Stimulated activated CD4-positive, alpha-beta T cell treated with anti-CD3 and anti-CD28 coated beads, Interleukin-1b, Interleukin-23, amount 100 ng/mL, for 48 hours (primary cell): ENCODE measurements at regions not wholly inside any gene's neighbourhood (a gene's known extent, or its start where the extent isn't known, plus 50 kb on each side); places are given as distances from the start of the nearest gene placed in this dataset.
"Not testable (repeated sequence)": the region's sequence is repeated elsewhere in the genome, so short reads cannot be mapped to it uniquely, and the experiment has no call there.

Source experiments
- DNase-seq: peaks from one replicate; pipeline ENCODE4 v3.0.0-alpha.2; 2020

DNA sequence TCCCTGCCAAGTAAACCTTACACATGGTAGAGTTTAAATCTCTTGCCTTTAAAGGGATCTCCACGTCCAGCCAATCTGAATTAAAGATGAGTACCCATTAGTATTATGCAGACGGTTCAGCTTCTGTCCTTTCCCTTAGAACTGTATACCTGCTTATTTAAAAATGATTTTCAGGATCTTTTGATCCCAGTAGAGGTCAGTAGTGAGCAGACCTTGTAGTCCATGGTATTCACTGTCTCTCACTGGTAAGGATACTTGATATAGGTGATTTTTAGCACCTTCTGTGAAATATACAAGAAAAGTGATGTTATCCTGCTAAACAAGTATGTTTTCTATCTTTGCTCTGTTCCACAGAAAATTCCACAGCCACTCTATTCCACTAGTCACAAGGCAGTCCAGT is 1211.6 kb upstream of the ADGRL4 start:
- no peak for DNase-seq

DNA sequence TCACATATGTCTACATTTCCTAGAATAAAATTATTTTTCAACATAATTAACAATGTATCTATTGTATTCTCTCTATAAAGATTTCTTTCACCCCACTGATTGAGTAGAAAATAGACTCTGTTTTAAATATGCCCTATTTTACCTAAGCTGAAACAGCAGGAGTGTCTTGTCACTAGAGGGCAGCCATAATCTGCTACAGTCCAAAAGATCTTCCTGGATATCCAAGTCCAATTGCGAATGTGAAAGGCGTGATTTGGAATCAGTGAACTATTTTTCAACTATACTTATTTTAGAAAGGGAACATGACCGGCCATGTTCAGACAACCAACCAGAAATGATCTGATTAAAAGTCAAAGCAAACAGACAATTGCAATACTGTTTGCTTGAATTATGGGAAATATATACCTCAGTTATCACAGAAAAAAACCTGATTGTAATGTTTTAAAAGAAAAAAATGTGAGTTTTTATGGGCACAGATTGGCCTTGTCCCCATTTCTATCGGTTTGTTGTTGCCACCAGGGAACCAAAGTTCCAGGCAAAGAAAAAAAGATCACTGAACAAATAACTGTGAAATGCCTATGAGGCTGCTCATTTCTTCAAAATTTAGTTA is 1211.0 kb upstream of the ADGRL4 start:
- no peak for DNase-seq

DNA sequence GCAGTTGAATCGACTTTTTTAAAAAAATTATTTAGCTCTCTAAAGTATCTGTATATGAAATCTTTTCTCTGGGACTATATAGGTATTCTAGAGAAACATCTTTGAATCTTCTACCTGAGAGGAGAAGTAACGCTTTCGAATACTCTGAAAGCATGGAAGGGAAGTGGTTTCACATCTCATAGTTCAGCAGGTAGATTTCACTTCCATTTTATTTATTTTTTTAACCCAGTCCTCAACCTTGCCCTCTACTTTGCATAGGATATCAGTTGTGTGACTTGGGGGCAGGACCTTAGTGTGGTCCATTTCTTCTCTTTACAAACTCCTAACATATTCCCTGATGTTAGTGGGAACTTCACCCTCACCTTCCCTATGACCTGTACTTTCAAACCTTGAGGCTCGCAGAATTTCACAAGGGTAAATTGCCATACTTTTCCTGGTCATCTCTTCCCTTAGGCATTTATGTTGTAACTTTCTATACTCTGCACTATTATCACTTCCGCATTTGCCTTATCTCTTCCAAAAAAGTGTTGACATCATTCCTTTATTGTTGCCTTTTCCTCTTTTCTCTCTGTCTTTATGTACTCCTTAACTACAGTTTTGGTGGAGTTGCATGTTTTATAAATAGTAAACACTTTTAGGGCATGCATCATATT is 1208.5 kb upstream of the ADGRL4 start:
- DNase-seq, result no peak

DNA sequence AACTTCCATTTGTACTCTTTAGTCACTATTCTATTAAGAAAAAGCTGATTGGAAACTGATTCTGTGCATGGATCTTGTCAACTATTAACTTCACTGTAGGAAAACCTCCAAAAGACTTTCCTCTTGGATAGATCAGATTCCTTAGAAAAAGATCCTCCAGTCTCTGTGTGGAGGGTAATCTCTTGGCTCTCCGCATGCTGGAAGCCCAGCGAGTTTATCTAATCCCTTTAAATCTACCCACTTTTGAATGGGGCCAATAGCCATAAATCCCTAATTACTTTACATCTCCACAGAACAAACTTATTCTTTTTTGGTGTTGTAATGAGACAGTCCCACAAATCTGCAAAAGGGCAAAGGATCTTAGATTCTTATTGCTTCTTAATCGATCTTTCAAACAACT is 1206.4 kb upstream of the ADGRL4 start:
- DNase-seq, result no peak

DNA sequence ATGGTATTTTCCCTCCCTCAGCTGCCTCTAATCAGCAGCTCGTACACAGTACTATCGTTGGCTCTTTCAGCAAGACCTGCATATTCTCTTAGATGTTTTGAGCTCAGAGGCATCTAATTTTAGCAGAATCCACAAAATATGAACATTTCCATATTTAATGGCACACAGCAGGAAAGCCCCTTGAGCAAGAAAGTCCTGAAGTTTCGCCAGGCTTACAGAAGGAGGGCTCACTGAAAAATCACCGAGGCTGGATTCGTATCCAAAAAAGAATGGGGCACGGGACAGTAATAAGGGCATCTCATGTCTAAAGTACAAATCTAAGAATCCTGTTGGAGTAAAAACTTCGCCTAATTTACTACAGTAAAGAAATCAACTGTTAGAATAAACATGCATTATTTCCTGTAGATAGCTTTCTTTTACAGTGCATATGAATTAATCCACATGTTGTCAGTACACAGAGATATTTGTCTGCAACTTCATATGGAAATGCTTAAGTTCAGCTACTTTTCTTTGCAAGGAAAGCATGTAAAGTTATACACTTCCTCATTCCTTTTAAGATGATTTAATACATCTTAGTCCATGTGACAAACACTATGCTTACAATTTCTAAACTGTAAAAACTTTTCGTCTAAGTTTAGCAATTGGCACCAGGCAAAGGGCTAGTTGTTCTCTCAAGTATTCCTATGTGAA is 1205.3 kb upstream of the ADGRL4 start:
- DNase-seq, result no peak

DNA sequence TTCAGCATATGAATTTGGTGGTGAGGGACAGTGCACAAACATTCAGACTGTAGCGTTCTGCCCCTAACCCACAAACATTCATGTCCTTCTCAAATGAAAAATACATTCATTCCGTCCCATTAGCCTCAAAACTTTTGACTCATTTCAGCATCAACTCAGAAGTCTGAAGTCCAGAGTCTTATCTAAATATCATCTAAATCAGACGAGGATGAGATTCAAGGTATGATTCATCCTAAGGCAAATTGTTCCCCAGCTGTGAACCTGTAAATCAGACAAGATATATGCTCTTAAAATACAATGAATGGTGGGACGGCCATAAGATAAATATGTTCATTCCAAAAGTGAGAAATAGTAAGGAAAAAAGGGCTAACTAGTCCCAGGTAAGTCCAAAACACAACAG is 1195.6 kb upstream of the ADGRL4 start:
- no peak for DNase-seq

DNA sequence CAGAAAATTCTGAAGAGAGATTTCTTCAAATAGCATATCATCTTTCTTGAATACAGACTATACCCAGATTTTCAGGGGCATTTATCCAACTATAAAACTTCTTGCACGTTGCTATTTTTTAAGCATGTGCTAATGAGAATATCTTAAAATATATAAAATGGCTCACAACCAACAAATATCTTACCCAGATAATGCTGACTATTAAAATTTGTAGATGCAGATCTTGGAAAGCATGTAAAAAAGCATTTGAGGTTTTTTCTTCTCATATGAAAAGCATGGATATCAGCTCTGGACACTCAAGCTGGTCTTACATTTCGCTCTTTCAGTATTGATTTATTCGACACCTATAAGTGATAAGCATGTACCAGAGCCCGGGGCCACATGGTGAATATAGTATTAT is 1187.7 kb upstream of the ADGRL4 start:
- DNase-seq, result no peak

DNA sequence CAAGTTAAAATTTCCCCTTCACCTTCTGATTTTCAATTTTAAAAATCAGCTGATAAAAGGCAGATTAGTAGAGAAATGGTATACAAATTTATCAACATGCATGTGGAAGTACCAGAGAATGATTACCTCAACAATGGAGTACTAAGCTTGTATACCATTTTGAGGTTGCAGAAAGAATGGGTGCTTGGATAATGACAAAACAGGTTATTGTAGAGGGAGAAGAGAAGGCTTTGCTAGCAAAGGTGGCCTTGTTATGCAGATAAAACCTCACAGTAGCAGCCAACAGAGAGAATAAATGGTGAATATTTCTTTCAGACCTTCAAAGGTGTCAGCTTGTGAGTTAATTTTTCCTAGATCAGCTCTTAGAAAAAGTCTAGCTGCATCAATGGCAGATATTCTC is 1174.9 kb upstream of the ADGRL4 start:
- DNase-seq, result no peak

DNA sequence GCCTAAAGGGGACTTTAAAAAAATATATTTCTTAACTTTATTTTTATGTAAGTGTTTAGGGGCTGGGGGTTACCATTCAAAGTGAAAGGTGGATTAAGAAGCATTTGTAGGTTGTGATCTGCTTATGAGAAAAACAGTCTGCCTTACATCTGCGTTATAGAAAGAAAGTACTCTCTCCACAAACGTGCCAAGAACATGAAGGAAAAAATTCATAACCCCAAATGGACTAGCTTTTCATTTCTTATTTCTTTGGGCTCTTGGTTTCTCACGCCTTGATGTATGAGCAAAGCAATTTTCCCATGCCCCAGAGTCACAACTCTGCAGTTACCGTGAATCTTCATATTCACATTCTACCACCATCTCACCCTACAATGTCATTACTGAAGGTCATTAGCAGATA is 1165.1 kb upstream of the ADGRL4 start:
- no peak for DNase-seq

DNA sequence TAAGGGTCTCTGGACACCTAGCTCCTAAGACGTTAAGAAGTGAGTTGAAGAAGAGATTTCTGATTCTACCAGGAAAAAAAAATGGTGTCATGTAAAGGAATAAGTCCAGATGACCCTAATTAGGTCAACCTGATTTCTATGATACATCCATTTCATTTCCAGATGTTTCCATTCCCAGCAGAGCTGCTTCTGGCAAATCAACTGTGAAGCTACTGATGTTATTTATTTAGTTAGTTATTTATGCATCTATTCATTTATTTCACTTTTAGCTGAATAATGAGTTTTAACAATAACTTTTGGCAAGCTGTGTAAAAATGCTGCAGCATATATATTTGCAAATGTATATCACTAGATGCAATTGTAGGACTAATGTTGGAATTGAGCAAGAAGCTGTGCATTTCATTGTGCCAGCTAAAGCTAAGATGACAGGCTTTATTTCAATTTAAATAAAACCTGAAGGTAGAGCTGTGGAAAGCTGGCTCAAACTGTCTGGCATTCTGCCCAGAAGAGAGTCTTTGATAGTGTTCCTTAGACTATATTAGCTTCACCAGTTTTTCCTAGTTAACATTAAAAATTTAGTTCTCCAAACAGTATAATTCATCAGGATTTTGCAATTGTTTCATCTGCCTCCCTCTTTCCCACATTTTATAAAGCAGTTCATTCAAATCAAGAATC is 1164.4 kb upstream of the ADGRL4 start:
- no peak for DNase-seq

DNA sequence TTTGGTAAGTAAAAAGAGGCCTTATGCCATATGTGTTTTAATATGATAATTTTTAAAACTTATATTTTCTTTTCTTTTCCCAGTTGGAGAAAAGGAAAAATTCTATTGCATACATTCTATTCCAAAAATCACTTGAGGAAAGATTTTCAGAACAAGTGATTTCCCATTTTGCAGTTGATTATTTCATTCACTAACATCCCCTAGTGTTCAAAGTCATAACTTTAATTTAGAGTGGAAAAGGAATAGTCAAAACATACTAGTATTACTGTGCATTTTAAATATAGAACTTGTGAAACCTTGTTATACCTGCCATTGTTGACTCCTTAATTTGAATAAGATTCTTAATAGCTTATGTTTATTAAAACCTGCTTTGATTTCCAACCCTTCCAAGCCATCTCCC is 1157.6 kb upstream of the ADGRL4 start:
- no peak for DNase-seq

DNA sequence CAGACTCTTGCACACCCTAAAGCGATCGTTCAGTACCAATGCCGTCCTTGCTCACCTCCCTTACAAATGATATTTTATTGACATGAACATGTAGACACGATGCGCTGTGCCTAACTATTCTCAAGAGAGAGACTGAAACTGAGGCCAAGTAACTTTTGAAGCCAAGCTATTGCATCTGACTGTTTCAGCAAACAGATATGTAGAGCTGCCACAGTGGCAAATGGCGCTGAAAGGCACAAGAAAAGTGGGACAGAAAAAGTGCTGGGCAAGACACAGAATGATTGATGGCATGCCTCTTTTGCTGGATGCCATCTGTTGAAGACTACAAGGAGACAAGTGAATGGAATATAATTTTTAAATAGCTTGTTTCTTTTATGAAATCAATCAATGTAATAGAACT is 1157.2 kb upstream of the ADGRL4 start:
- DNase-seq, result no peak

DNA sequence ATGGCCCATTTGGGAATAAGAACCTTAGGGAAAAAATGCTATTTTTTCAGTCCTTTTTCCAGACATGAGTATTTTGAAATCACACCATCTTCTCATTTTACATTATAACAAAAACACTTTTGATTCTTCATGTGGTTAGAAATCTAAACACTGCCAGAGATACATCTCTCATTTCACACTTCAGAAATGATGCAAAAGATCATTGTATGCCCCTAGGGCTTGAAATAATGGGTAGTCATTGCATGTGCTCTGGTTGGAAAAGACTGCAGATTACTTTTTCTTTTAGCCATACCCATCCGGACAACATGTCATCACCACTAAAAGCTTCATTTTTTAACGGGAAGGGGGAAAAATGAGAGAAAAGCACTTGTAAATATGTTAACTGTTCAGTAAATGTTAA is 1152.2 kb upstream of the ADGRL4 start:
- DNase-seq, result no peak

DNA sequence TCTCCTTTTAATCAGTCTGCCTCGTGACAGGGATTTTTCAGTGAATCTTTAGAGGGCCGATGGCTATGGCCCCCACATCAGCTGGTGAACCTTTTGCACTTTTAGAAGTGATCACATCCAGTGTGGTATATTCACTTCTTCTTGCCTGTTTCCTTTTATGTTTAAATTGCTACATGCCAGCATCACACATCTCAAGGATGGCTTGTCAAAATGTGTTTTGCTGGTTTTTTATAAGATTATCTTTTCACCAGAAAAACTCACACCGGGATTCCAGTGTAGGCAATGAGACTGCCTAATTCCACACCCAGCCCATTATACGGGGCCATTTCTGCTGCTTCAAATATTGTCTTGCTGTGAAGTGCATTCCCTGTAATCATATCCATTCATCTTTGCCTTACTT is 1151.7 kb upstream of the ADGRL4 start:
- DNase-seq, result no peak

DNA sequence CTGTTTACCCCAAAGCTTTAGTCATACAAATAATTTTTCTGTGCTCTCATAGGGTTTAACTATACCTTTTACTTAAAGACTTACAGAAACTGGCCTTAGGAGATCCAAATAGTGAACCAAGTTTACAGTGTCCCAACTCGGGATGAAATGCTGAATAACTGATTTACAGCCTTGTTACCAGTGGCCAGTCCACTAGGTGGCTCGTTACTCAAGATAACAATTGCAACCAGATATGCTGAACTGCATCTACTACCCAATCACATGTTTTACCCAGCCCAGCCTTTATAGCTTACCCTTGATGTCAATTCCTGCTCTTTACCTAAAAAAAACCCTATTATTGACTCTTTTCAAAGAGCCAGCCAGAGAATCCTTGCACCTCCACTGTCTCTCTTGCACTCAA is 1148.8 kb upstream of the ADGRL4 start:
- DNase-seq, result no peak

DNA sequence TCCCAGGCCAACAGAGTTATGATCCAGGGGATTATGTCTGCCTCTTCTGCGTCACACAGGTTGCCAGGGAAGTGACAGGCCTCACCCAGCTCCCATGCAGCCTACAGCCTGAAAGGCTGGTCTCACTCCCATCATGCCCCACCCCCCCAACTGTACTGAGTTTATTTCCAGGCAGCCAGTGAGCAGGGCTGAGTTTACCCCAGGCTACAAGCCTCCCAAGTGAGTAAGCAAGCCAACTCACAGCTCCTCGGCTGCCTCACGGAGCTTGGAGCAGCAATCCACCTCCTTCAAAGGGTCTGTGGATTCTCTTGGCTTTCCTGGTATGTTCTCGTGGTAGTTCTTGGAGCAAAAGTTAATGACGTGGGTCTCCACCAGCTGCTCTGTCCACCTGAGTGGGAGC is 1147.6 kb upstream of the ADGRL4 start:
- no peak for DNase-seq

DNA sequence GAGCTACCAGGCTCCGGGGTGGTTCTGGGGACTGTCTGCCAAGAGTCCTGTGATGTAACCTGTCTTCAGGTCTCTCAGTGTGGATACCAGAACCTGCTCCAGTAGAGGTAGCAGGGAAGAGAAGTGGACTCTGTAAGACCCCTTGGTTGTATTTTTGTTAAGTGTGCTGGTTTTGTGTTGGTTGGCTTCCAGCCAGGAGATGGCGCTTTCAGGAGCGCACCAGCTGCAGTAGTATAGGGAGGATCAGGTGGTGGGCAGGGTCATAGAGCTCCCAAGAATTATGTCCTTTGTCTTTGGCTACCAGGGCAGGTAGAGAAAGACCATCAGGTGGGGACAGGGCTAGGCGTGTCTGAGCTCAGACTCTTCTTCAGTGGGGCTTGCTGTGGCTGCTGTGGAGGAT is 1147.2 kb upstream of the ADGRL4 start:
- no peak for DNase-seq

DNA sequence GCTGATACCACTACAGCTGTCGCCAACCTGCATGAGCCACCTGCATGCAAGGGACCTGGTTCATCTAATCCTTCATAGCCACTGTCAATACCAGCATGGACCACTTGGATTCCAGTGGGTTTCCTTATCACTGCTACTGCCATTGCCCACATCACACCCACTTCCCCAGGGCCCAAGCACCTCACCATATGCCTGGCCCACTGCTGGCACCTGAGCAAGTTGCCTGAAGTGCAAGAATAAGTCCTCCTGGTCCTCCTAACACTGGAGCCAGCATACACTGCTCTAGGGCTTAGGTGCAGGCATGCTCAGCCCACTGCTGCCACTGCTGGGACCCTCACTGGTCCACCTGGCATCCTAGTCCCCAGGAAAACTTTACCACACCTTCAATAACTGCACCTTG is 1136.8 kb upstream of the ADGRL4 start:
- no peak for DNase-seq

DNA sequence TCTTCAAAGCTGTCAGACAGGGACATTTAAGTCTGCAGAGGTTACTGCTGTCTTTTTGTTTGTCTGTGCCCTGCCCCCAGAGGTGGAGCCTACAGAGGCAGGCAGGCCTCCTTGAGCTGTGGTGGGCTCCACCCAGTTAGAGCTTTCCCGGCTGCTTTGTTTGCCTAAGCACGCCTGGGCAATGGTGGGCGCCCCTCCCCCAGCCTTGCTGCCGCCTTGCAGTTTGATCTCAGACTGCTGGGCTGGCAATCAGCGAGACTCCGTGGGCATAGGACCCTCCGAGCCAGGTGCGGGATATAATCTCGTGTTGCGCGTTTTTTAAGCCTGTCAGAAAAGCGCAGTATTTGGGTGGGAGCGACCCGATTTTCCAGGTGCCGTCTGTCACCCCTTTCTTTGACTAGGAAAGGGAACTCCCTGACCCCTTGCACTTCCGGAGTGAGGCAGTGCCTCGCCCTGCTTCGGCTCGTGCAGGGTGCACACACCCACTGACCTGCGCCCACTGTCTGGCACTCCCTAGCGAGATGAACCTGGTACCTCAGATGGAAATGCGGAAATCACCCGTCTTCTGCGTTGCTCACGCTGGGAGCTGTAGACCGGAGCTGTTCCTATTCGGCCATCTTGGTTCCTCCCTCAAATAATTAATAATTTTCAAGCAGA is 1131.5 kb upstream of the ADGRL4 start:
- not testable (repeated sequence) for DNase-seq

DNA sequence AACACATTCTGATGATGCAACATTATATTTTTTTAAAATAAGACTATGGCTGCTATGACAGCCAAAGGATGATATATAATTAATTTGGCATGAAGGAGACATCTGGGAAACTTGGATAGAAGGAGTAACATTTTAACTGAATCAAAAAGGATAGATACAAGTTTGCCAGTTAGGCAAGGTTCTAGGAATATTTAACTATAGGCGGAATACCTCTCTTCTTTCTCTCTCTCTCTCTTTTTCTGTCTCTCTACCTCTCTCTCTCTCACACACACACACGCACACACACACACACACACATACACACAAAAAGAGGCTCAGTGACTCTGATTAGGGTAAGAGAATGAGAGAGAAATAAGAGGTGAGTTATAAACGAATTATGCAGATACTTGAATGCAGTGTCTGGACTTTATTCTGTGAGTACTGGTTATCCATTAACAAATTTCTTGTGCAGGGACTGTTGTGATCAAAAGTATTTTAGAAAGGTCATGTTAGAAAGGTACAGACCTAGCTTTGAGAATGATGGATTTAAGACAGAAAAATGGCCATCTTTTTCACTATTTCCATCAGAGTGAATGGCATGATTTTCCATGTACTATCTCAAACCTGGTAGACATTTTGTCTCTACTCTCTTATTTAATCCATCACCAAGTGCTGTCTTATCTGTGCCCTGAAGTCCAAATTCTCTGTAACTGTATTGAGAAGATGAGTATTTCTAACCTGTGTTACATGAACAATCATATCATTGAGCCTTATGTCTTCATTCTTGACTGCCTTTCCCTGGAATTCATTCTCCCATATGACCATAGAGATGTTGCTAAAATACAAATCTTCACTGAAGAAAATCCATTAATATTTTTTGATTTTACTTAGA is 1106.9 kb upstream of the ADGRL4 start:
- no peak for DNase-seq

DNA sequence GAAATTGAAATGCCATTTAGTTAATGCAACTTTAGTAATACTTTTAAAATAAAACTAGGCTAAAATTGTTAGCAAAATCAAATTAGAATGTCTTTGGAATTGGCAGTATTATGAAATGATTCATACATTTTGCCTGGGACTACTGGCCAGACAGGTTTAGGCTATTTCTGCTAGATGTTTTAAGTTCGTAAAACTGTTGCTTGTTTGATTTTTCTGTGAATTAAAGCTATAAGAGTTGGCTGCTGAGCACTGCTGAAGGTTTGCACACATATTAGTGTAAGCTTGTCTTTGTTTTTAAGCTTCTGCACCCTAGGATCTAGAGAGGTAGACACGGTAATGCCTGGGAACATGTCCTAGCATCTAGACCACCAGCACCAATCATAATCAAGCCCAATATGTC is 1094.6 kb upstream of the ADGRL4 start:
- DNase-seq, result no peak

DNA sequence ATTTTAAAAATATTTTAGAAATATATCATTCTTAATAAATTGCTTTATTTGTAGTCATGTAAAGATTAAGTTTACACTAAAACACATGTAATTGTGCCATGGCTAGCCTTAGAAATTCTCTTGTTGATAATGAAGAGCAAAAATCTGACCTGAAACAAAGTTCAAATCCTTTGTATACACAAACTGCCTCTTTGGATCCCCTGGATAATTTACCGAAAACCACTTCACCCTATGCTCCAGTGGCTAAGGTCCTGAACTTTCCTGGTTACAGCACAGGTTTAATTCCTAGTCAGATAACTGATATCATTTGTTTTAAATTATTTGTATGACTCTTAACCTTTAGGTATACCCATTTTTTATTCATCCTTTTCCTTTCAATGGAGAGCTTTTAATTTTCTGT is 1093.2 kb upstream of the ADGRL4 start:
- DNase-seq, result no peak

DNA sequence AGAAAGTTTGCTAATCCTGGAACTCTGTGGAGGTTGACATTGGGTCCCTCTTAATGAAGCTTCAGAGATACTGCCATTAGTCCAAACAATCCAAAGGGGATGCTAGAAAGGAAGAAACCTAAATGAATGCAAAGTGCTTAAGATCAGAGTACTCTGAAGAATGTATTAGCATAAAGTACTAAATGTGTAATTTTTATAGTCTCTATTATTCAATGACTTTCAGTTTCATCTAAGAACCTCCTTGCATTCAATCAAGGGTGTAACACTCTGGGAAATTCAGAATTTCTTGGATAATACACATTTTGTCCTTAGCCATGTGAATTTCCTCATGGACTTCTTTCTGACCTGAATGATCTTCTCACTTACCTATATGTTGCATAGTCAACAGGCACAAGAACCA is 1078.5 kb upstream of the ADGRL4 start:
- DNase-seq, result no peak
